Astrocyte (in vitro differentiated cells and primary cell): ENCODE measurements at regions not wholly inside any gene's neighbourhood (a gene's known extent, or its start where the extent isn't known, plus 50 kb on each side); places are given as distances from the start of the nearest gene placed in this dataset.

Experiments used
- CTCF ChIP-seq: IDR thresholded peaks from 2 replicates; pipeline ENCODE4 v1.5.1; 2011; ENCODE audit warnings: low read depth, mild to moderate bottlenecking, inconsistent platforms, low read length, moderate library complexity; ENCODE audit not compliant: insufficient read depth
- EZH2 ChIP-seq: IDR thresholded peaks from 2 replicates; pipeline ENCODE4 v1.6.1; 2012; ENCODE audit warnings: mild to moderate bottlenecking, low read length, inconsistent platforms; ENCODE audit not compliant: insufficient read depth

- TF ChIP-seq CTCF (no peak), EZH2 (no peak)
Observed at GRCh38 chr9:16329671-16330113, 540.8 kb downstream of the BNC2 start.
